Tibial nerve (tissue), 4 donors: ENCODE measurements at regions not wholly inside any gene's neighbourhood (a gene's known extent, or its start where the extent isn't known, plus 50 kb on each side); places are given as distances from the start of the nearest gene placed in this dataset.

Experiments
- CTCF ChIP-seq, 5 experiments: fragments of 200-600 bp in 3 of 5; fragments of 450-650 bp in 2 of 5; sonication (generic) in 3 of 5; IDR thresholded peaks; one replicate each; pipeline ENCODE4 v1.5.1; 2016 to 2019; ENCODE audit warnings: antibody characterized with exemption in 5 of 5, mild to moderate bottlenecking in 3 of 5, moderate library complexity in 2 of 5
- EP300 ChIP-seq, 2 donors: sonication (generic); formaldehyde crosslinking; IDR thresholded peaks; one replicate each; pipeline ENCODE4 v1.6.1; 2017; ENCODE audit warnings: antibody characterized with exemption in 2 of 2, mild to moderate bottlenecking in 1 of 2
- POLR2A ChIP-seq, 2 donors: fragments of 450-650 bp; IDR thresholded peaks; one replicate each; pipeline ENCODE4 v1.6.1; 2017; ENCODE audit warnings: antibody characterized with exemption in 2 of 2, mild to moderate bottlenecking in 2 of 2, moderate library complexity in 2 of 2

DNA sequence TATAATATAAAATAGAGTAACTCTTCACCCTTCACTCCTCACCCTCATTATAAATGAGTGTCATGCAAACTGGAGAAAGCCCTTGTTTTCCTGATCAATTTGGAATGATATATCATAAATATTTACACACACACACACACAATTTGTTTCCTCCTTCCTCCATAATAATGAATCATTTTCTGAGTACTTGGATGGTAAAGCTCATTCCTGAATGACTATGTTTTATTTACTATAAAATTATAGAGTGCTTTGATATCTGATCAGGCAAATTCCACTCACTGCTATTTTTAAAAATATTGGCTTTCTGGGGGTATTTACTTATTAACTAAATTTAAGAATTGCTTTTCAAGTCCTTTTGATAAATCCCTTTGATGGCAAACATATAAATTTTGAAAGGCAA lies 1125.5 kb upstream of the CNTNAP5 start:
- TF ChIP-seq POLR2A (IDR thresholded peaks at IDR 0.05) = no peak
- TF ChIP-seq CTCF (IDR thresholded peaks at IDR 0.05) = no peak
- TF ChIP-seq EP300 (IDR thresholded peaks at IDR 0.05) = no peak
